Vagina (tissue), 2 donors: ENCODE measurements at regions not wholly inside any gene's neighbourhood (a gene's known extent, or its start where the extent isn't known, plus 50 kb on each side); places are given as distances from the start of the nearest gene placed in this dataset.

Experiments
- POLR2A ChIP-seq, 2 donors: fragments of 450-650 bp; IDR thresholded peaks; one replicate each; pipeline ENCODE4 v1.6.1; 2017; ENCODE audit warnings: antibody characterized with exemption in 2 of 2, mild to moderate bottlenecking in 2 of 2, moderate library complexity in 2 of 2
- TF ChIP-seq, protein P1 (sequence below), 3 experiments: fragments of 450-650 bp in 2 of 3; fragments of 200-600 bp in 1 of 3; sonication (generic) in 1 of 3; IDR thresholded peaks; one replicate each; pipeline ENCODE4 v1.5.1; 2017 to 2019; ENCODE audit warnings: antibody characterized with exemption in 3 of 3, mild to moderate bottlenecking in 2 of 3, moderate library complexity in 2 of 3

DNA sequence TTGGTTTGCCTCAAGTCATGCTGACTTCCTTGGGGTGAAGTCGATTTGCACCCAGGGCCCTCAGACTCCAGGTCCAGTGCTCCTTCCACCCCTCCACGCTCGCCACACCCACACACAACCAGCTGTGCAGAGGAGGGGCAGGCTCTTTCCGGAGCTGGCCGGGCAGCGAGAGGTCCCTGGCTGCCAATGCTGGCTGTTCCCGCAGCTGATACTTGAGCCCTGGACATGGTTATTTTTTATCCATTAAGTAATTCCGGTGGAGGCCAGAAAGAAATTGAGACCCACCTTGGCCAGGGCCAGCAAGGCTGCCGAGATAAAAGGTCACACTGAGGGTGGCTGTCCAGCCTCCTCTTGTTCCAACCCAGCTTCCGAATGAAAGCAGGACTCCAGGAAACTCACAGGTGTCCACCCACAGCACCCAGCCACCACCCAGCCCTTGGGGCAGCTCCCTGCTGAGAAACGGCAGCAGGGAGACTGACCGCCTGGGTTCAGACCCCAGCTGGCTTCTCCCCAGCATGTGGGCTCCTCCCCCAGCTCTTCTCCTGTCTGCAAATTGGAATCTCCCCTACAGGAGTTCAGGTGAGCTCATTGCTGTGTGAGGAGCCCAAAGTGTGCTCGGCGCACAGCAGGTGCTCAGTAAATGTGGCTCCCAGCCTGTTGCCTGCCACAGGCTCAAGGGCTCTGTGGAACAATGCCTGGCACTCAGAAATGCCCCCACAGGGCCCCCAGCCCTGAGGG lies 77.8 kb downstream of the PDGFA start:
- no peak for TF ChIP-seq POLR2A (IDR thresholded peaks at IDR 0.05)
- TF ChIP-seq, protein P1, sequence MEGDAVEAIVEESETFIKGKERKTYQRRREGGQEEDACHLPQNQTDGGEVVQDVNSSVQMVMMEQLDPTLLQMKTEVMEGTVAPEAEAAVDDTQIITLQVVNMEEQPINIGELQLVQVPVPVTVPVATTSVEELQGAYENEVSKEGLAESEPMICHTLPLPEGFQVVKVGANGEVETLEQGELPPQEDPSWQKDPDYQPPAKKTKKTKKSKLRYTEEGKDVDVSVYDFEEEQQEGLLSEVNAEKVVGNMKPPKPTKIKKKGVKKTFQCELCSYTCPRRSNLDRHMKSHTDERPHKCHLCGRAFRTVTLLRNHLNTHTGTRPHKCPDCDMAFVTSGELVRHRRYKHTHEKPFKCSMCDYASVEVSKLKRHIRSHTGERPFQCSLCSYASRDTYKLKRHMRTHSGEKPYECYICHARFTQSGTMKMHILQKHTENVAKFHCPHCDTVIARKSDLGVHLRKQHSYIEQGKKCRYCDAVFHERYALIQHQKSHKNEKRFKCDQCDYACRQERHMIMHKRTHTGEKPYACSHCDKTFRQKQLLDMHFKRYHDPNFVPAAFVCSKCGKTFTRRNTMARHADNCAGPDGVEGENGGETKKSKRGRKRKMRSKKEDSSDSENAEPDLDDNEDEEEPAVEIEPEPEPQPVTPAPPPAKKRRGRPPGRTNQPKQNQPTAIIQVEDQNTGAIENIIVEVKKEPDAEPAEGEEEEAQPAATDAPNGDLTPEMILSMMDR (IDR thresholded peaks at IDR 0.05), result no peak
